Tibial nerve (tissue), 4 donors: ENCODE measurements at regions not wholly inside any gene's neighbourhood (a gene's known extent, or its start where the extent isn't known, plus 50 kb on each side); places are given as distances from the start of the nearest gene placed in this dataset.

Source experiments
- EP300 ChIP-seq, 2 donors: sonication (generic); formaldehyde crosslinking; IDR thresholded peaks; one replicate each; pipeline ENCODE4 v1.6.1; 2017; ENCODE audit warnings: antibody characterized with exemption in 2 of 2, mild to moderate bottlenecking in 1 of 2
- TF ChIP-seq, protein P1 (sequence below), 5 experiments: fragments of 200-600 bp in 3 of 5; fragments of 450-650 bp in 2 of 5; sonication (generic) in 3 of 5; IDR thresholded peaks; one replicate each; pipeline ENCODE4 v1.5.1; 2016 to 2019; ENCODE audit warnings: antibody characterized with exemption in 5 of 5, mild to moderate bottlenecking in 3 of 5, moderate library complexity in 2 of 5

DNA sequence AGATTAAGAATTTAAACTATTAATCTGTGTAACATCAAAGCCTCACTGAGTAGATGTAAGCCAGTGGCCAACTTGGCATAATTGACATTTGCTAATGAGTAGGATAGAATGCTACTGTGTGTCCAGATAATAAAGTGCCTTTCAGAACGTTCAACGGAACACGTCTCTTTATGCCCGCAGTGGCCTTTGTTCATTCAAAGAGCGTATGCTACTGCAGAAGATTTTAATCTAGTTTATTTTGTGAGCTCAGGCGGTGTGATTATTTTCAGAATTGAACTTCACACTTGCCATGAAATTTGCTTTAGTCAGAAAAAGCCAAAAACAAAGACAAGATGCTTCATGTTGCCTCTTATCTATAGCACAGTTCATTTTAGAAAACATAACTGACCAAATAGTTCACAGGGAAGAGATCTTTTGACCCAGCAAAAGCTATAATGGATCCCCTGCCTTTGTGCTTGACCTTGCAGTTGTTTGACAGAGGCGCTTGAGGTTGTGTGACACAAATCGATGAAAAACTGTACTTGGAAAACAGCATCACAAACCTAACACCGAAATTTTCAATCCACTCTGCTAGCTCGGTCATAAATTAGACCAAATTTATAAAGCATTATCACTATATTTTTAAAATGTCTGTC lies 530.9 kb upstream of the TYRP1 start:
- TF ChIP-seq, protein P1, sequence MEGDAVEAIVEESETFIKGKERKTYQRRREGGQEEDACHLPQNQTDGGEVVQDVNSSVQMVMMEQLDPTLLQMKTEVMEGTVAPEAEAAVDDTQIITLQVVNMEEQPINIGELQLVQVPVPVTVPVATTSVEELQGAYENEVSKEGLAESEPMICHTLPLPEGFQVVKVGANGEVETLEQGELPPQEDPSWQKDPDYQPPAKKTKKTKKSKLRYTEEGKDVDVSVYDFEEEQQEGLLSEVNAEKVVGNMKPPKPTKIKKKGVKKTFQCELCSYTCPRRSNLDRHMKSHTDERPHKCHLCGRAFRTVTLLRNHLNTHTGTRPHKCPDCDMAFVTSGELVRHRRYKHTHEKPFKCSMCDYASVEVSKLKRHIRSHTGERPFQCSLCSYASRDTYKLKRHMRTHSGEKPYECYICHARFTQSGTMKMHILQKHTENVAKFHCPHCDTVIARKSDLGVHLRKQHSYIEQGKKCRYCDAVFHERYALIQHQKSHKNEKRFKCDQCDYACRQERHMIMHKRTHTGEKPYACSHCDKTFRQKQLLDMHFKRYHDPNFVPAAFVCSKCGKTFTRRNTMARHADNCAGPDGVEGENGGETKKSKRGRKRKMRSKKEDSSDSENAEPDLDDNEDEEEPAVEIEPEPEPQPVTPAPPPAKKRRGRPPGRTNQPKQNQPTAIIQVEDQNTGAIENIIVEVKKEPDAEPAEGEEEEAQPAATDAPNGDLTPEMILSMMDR (IDR thresholded peaks at IDR 0.05) = no peak
- TF ChIP-seq EP300 (IDR thresholded peaks at IDR 0.05) = no peak
